GM19351 (cell line): ENCODE measurements at regions not wholly inside any gene's neighbourhood (a gene's known extent, or its start where the extent isn't known, plus 50 kb on each side); places are given as distances from the start of the nearest gene placed in this dataset.
"Not testable (repeated sequence)": the region's sequence is repeated elsewhere in the genome, so short reads cannot be mapped to it uniquely, and the experiment has no call there.

Source experiments
- ATAC-seq: cut with Tn5 transposase; IDR thresholded peaks from one replicate; pipeline ENCODE4 v1.9.1; 2021; ENCODE audit warnings: mild to moderate bottlenecking, moderate library complexity; ENCODE audit not compliant: unreplicated experiment

DNA sequence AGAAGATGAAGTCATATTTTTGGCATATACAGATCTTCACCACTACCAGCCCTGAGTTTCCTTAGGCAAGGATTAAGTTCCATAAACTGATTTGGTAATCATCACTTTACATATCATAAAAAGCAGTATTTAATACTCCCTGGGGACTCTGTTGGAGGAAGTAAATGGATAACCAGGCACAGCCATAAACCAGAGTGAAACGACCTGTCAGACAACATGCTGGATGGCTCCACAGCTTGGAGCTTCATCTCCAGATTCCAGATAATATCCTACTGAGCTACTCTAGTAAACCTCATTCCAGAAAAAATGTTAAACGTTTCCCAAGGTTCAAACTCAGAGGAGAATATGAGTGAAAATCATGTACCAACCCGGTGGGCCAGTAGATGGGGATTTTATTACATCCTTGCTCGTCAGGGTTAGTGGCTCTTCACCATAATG, 109.2 kb downstream of the BASP1 start:
- ATAC-seq = no peak

DNA sequence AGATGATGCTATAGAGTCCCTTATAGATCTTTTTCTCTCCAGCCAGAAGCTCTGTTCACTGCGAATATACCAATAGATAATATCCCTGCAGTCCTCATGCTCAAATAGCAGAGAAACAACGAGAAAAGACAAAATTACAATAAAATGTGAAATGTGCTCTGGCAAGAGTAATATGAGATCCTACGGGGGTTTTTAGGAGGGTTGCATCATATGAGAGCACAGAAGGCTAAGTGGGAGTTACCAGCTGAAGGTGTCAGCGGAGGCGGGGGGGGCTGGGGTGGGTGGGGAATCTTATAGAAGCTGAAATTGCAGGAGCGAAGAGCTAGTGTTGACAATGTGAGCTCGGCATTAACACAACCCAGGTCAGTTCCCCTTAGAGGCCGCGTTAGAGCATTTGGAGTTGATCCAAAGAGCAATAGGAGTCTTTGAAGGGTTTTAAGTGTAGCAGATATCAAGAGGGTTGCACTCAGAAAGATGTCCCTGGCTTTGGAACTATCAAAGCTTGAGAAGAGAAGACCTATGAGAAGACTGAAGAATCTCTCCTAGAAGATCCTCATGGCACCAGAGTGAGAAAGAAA, 109.7 kb downstream of the BASP1 start:
- ATAC-seq = no peak

DNA sequence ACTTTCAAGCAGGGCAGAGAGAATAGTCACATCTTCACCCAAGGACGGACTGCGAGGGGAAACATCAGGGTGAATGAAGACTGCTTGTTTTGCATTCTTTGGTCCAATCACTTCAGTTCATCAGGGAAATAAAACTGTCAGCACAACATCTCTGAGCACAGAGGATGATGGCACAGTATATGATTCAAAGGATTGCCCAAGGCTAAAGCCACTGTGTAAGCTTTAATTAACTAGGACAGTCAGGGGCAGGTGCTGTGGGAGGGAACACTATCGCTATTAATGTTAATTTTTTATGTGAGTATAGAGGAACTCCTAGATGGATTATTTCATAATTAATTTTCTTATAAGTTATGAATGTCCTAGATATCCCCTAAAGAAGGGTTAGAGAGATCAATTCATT, 112.1 kb downstream of the BASP1 start:
- ATAC-seq = no peak

DNA sequence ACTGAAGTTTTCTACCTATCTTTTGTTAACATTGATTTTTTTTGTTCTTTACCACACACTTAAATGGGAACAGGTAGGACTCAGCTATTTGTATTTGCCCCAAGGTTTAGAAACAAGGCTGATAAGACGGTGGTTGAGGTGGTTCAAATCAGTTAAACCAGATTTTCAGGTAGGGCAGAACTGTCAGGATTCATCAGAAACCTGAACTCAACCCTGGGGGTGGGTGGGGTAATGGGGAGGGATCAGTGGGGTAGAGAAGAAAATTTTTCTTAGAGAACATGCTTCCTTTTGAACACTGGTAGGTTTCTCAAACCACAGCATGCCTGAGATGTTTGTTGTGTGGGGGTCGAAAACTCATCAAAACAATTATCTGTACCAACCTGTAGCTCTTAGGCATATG, 113.0 kb downstream of the BASP1 start:
- ATAC-seq = no peak

DNA sequence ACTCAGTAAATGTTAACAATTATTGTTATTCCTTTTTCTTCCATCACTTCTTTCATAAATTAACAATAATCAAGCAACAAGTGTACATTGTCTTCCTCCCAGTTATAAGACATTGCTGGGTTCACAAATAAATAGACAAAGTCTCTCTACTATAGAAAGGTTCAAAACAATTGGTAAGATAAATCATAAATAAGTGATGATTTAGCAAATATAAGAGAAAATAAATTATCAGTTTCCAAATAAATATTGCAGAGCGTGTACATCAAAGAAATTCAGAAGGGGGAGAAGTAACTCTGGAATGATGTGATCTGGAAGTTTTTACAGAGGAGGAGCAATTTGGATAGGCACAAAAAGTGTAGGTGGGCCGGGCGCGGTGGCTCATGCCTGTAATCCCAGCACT, 114.2 kb downstream of the BASP1 start:
- ATAC-seq = no peak

DNA sequence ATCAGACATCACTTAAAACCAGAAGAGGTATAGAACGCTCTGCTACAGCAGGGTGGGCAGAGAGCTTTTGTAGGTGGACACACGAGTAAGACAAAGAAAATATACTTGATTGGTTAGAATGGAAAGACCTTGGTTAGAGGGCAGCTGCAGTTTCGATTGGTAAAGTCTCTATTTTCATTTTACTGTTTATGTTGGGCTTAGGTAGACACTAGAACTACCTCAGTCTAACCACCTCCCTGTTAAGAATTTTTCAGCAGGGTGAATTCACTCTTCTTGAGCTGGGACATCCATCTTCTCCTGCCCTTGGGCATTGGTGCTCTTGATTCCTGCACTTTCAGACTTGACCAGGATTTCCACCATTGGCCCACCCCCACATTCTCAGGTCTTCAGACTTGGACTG, 116.3 kb downstream of the BASP1 start:
- ATAC-seq = no peak

DNA sequence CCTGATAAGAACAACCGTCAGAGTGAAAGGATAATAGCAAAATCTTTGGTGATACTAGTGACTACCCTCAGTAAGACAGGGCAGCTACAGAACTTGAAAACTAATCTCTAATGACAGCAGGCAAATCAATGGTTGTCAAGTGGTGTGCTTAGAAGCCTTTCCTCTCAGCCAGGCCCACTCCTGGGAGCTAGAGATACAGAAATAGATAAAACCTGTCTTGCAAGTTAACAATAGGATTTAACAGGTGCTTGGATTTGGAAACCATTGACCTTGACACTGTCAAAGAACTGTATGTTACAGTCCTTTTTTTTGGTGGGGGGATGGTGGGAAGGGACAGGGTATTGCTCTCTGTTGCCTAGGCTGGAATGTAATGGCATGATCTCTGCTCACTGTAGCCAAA, 118.6 kb downstream of the BASP1 start:
- ATAC-seq = no peak

DNA sequence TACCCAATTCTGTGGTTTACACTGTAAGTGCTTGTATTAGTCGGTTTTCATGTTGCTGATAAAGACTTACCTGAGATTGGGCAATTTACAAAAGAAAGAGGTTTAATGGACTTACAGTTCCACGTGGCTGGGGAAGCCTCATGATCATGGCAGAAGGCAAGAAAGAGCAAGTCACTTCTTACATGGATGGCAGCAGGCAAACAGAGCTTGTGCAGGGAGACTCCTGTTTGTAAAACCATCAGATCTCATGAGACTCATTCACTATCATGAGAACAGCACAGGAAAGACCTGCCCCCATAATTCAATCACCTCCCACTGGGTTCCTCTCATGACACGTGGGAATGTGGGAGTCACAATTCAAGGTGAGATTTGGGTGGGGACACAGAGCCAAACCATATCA, 119.3 kb downstream of the BASP1 start:
- ATAC-seq = not testable (repeated sequence)

DNA sequence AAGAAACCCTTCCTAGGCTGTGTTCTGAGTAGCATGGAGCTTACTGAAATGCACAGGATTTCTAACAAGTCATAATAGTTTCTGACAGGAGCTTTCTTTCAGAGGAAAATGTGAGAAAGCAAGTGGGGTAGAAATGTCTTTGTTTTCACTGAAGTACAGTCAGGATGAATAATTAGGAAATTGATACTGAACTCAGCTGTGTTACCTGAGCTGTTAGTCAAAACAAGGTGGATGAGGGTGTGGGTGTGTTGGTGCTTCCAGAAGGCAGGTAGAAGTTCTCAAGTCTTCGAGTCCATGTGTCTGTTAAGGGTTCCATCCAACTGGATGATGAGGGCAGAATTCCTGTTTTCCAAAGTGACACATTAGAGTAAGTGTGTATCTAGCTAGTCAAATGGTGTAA, 122.4 kb downstream of the BASP1 start:
- ATAC-seq = no peak

DNA sequence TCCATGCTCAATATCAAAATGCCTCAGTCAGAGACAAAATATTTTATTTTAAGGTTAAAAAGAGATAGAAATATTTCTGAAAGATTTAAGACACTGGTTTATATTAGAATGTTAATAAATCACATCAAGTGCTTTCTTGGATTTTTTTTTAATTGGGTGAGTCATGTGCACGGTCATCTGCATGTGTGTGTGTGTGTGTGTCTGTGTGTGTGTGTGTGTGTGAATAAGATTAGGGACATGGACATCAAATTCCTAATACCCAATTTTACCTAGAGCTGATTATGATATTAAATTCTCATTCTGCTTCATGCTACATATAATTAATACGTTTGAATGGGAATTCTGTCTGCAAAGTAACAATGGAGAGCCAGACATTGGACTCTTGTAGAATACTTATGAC, 122.9 kb downstream of the BASP1 start:
- no peak for ATAC-seq

DNA sequence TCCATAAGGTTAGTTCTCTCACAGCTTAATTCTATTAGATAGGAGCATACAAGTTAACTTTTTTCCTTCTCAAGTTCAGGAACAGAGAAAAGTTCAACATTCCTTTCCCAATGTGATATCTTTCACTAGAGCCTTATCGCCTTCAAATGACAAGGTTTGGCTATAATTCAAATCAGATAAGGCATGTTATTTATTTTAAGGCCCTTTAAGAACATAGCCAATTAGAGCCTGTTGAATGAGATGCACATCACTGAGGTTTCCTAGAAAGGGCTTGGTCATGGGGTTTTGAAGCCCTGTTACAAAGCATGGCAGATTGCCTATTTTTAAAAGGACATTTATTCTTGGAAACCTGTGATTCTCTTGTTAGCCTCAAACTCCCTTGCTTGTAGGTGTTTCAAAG, 123.4 kb downstream of the BASP1 start:
- ATAC-seq = no peak

DNA sequence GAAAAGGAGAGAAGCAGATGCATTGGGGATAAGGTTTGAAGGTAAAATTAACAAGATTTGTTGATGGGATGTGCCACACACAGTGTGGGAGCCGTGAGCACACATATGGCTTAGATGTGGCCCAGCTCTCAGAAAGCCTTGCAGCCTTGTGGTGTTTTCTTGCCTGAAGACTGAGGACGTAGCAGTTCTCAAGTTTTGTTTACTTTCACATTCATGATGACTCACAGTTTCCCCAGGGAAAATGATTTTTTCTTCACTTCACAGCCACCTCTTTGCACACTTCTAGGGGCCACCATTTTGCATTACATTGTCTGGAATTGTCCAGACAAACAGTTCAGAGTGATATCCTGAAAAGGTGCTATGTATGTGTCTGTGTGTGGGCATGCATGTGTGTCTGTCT, 126.2 kb downstream of the BASP1 start:
- peak; percentile 92 for ATAC-seq

DNA sequence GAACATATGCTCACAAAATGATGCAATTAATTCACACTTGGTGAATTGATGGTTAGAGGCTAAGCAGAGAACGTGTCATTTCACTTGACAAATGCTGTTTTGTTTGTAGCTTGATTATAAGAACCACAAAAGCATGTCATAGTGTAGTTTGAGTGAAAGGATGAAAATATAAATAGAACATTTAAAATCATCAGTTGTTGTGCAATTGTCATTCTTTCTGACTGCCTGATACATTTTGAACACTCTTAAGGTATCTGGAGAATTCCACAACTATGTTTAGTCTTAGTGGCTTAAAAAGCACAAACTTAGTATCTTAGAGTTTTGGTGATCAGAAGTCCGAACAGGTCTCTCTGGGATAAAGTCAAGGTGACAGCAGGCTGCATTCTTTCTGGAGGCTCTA, 129.4 kb downstream of the BASP1 start:
- no peak for ATAC-seq

DNA sequence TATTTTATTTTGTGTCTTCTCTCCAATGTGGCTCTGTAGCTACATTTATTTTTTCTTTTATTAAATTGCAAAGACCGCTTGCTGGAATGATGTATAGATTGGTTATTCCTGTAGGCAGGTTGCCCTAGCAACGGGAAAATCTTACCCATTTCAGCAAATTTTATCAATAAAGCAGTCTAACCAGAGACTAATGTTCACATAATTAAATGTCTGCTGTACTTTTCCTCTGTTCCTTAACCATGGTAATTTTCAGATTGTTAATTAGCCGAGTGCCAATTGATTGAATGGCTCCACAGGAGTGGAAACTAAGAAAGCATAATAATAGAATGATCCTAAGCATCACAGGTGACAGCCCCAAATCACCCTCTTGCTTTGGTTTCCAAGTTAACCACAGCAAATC, 134.8 kb downstream of the BASP1 start:
- ATAC-seq = no peak

DNA sequence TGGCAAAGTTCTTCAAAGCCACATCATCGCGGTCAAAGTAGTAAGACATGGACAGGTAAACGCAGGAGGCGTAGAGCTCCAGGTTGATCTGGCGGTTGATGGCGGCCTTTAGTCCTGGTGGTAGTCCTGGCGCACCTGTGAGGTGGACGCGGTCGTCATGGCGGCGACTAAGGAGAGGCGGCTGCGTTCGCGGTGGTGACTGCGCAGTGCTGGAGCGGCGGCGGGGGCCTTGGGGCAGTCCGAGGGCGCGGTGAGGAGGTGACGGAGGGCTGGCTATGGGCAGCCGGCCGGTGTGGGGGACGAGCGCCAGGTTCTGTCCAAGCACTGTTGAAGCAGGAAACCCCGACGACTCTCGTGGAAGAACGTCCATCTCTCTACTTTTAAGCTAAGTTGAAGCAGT, 136.8 kb downstream of the BASP1 start:
- no peak for ATAC-seq

DNA sequence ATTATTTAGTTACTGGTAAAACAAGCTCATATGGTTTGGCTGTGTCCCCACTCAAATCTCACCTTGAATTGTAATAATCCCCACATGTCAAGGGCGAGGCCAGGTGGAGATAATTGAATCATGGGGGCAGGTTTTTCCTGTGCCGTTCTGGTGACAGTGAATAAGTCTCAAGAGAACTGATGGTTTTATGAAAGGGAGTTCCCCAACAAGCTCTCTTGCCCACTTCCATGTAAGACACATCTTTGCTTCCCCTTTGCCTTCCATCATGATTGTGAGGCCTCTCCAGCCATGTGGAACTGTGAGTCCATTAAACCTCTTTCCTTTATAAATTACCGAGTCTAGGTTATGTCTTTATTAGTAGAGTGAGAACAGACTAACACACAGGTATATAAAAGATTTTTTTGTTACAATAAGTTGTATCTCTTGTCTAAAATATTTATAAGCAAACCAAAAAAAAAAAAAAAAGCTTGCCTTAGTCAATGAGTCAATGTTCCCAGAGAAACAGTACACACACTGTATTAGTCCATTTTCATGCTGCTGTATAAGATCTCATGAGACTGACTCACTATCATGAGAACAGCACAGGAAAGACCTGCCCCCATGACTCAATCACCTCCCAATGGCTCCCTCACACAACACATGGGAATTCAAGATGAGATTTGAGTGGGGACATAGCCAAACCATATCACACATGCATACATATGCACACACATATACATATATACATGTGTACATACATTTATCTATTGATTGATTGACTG, 138.3 kb downstream of the BASP1 start:
- no peak for ATAC-seq

DNA sequence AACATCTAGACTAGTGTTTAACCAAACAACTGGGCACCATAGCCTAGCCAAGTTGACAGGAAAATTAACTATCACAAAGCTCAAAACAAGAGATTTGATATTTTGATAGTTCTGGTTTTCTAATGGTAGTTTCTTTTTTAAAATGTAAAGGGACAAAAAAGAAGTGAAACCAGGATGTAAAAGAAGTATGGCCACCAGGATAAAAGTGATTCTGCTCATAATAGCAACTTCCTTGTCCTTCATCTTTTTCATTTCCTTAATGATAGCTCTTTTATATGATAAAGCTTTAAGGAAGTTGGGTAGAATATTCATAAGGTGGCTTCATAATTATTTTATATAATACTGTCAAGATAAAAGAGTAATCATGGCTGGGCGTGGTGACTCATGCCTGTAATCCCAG, 139.1 kb downstream of the BASP1 start:
- no peak for ATAC-seq

DNA sequence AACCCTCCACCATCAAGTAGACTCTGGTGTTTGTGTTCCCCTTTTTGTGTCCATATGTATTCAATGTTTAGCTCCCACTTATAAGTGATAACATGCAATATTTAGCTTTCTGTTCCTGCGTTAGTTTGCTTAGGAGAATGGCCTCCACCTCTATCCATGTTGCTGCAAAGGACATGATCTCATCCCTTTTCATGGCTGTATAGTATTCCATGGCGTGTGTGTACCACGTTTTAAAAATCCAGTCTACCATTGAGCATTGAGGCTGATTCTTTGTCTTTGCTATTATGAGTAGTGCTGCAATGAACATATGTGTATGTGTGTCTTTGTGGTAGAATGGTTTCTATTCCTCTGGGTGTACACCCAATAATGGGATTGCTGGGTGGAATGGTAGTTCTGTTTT, 140.1 kb downstream of the BASP1 start:
- no peak for ATAC-seq

DNA sequence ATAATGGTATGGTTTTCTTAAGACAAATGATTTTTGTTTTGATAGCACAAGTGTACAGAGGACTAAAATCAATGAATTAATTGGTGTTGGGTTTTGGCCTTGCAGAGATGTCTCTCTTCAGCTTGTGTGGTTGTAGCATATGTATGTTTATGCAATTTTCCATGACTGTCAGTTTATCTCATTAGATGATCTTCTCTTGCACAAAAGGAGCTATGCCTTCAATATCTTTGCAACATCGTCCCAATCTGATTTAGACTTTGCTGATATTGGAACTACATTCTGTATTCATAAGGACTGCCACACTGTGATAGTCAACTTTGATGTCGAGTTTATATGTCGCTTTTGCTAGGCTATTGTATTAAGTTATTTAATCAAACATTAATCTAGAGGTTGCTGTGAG, 140.0 kb upstream of the TAF11L2 start:
- no peak for ATAC-seq

DNA sequence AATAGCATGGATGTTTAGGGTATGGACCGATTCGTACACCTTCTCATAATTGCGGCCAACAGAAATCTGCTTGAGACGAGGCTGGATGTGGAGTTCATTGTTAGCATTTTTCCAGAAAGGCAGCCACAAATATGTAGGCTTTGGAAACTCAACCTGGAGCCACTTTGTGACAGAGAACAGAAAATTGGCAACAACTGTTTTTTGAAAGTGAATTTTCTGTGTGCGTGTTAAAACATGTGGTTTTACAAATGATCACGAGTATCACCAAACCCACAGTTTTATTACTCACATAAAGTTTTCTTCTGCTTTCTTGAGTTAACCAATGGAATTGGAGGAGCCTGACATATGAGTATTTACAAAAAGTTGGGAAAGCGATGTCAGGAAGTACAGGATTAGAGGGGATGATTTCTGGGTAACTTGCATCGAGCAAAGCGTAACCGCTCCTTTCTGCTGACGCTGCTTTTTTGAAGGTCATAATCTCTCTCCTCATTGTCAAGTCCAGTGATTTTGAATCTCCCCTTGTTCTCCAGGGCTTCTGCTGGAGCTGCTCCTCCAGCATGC, 138.5 kb upstream of the TAF11L2 start:
- ATAC-seq = no peak

DNA sequence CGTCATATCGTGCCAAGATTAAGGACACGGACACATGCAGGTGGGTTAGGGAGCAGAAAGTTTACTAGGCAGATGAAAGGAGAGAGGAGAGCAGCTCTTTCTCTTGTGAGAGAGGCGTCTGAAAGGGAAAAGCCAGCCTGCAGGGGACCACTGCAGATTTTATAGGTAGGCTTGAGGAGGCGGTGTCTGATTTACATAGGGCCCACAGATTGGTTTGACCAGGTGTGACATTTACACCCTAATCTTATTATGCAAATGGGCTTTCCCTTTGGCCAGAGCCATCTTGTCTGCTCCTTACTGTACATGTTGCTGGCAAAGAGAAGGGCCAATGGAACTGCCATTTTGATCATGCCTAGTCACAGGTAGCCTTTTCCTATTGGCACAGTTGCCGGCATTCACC, 137.2 kb upstream of the TAF11L2 start:
- ATAC-seq = no peak

DNA sequence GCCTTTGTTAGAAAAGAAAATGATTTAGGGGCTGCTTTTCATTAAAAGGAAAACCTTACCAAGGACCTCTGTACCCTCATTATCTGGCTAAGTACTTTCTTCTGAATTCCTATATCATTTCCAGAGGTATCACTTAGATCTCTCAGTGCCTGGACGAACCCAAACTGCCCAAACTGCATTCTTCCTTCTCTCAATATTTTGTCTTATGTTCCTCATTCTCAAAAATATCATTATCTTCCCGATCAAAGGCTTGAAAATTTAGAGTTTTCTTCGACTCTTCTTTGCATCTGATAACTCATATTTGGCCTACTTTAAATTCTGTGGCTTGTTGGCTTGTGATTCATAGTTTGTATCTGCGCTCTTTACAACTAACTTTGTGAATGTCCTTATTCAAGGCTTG, 136.7 kb upstream of the TAF11L2 start:
- no peak for ATAC-seq
